ENCODE measurements at regions not wholly inside any gene's neighbourhood (a gene's known extent, or its start where the extent isn't known, plus 50 kb on each side); places are given as distances from the start of the nearest gene placed in this dataset.
"Not testable (repeated sequence)": the region's sequence is repeated elsewhere in the genome, so short reads cannot be mapped to it uniquely, and the experiment has no call there.

- H3K4me3 ChIP-seq (replicated peaks in 1 of 3; ENCODE audit: insufficient read depth in 1 of 3, low read depth in 1 of 3, low read length in 3 of 3); H4K20me1 ChIP-seq (replicated peaks; ENCODE audit: control insufficient read depth, extremely low read depth, insufficient read depth, low read length); POLR2A ChIA-PET; H3K9me1 ChIP-seq (replicated peaks; ENCODE audit: control insufficient read depth, extremely low read depth, insufficient read depth, low read length); intact Hi-C loops (cut with micrococcal nuclease); H3K9ac ChIP-seq (replicated peaks; ENCODE audit: extremely low read depth, insufficient read depth, low read length); CTCF ChIA-PET; H3K27ac ChIP-seq (ENCODE audit: insufficient read depth, low read depth, low read length); H3K4me1 ChIP-seq (ENCODE audit: control insufficient read depth, extremely low read depth, insufficient read depth, low read length); H3K79me2 ChIP-seq (ENCODE audit: control insufficient read depth, insufficient read depth, low read length); H3K9me3 ChIP-seq (replicated peaks; ENCODE audit: control insufficient read depth, insufficient read depth, low read length); H3K27me3 ChIP-seq (ENCODE audit: control insufficient read depth in 2 of 2, insufficient read depth in 2 of 2, low read length in 2 of 2); H3K36me3 ChIP-seq (ENCODE audit: control insufficient read depth in 2 of 2, extremely low read depth in 1 of 2, insufficient read depth in 2 of 2, low read length in 2 of 2); dilution Hi-C loops (cut with MboI; ENCODE audit: extremely low pct_ligation_motif_present, low sequenced_read_pairs); H3K4me2 ChIP-seq (ENCODE audit: insufficient read depth, low read length); DNase-seq (ENCODE audit: low read depth, low spot score); BruUV-seq (replicated peaks); H2AFZ ChIP-seq (ENCODE audit: low read depth, low read length); FAIRE-seq: not testable (repeated sequence)
These were observed 77.9 kb downstream of the NR4A2 start for GRCh38 chr2:156254637-156255067.

GRCh38 chr2:156253765-156254164 lies 78.8 kb downstream of the NR4A2 start:
- no peaks in the 10 kb centered on the region for H4K20me1 ChIP-seq (replicated peaks; ENCODE audit: control insufficient read depth, extremely low read depth, insufficient read depth, low read length)
- no peak for DNase-seq (ENCODE audit: low read depth, low spot score)
- dilution Hi-C loops (cut with MboI; ENCODE audit: extremely low pct_ligation_motif_present, low sequenced_read_pairs) (no loop called here), intact Hi-C loops (cut with micrococcal nuclease) (no loop called here)
- H3K9me3 ChIP-seq (replicated peaks; ENCODE audit: control insufficient read depth, insufficient read depth, low read length) = no peaks in the 10 kb centered on the region
- no peak overlapping the region for H3K9ac ChIP-seq (replicated peaks; ENCODE audit: extremely low read depth, insufficient read depth, low read length)
- BruUV-seq (replicated peaks) = no TSS peak
- no peaks in the 10 kb centered on the region for H3K4me1 ChIP-seq (ENCODE audit: control insufficient read depth, extremely low read depth, insufficient read depth, low read length)
- POLR2A ChIA-PET = no interaction called here
- TF ChIP-seq GATA2 (IDR thresholded peaks at IDR 0.05; ENCODE audit: insufficient read depth, insufficient read length, low read depth, low read length) = no peak
- TF ChIP-seq EZH2 (IDR thresholded peaks at IDR 0.05; ENCODE audit: borderline replicate concordance, low read depth, low read length, severe bottlenecking) = no peak
- no peak for TF ChIP-seq POLR2A (IDR thresholded peaks at IDR 0.05; ENCODE audit: low read depth, low read length)
- no peak overlapping the region for H2AFZ ChIP-seq (ENCODE audit: low read depth, low read length)
- no peaks in the 10 kb centered on the region for H3K9me1 ChIP-seq (replicated peaks; ENCODE audit: control insufficient read depth, extremely low read depth, insufficient read depth, low read length)
- no peak overlapping the region for H3K4me3 ChIP-seq (replicated peaks in 1 of 3; ENCODE audit: insufficient read depth in 1 of 3, low read depth in 1 of 3, low read length in 3 of 3)
- CTCF ChIA-PET = no interaction called here
- no peaks in the 10 kb centered on the region for H3K27me3 ChIP-seq (ENCODE audit: control insufficient read depth in 2 of 2, insufficient read depth in 2 of 2, low read length in 2 of 2)
- H3K36me3 ChIP-seq (ENCODE audit: control insufficient read depth in 2 of 2, extremely low read depth in 1 of 2, insufficient read depth in 2 of 2, low read length in 2 of 2) = no peaks in the 10 kb centered on the region
- FAIRE-seq = no peak
- no peaks in the 10 kb centered on the region for H3K79me2 ChIP-seq (ENCODE audit: control insufficient read depth, insufficient read depth, low read length)
- no peak overlapping the region for H3K4me2 ChIP-seq (ENCODE audit: insufficient read depth, low read length)
- no peak overlapping the region for H3K27ac ChIP-seq (ENCODE audit: insufficient read depth, low read depth, low read length)
